ENCODE measurements at regions not wholly inside any gene's neighbourhood (a gene's known extent, or its start where the extent isn't known, plus 50 kb on each side); places are given as distances from the start of the nearest gene placed in this dataset.
A peak's percentile ranks its signal among the peaks of the same experiment; 100 is the strongest.

- TF ChIP-seq CTCF (IDR thresholded peaks at IDR 0.05) (peak in 6 of 7 experiments; percentile 24 to 44 (median 38)), POLR2A (IDR thresholded peaks at IDR 0.05) (no peak)
Measured at GRCh38 chr13:60627071-60627686, 230.2 kb downstream of the TDRD3 start.

All from body of pancreas (tissue), 4 donors.